ENCODE measurements at regions not wholly inside any gene's neighbourhood (a gene's known extent, or its start where the extent isn't known, plus 50 kb on each side); places are given as distances from the start of the nearest gene placed in this dataset.

- no peak overlapping the region for H3K4me3 ChIP-seq (replicated peaks in 1 of 2; ENCODE audit: low read depth in 2 of 2, low read length in 2 of 2)
- no peak for DNase-seq (ENCODE audit: low read depth in 2 of 2)
- TF ChIP-seq, protein P1, sequence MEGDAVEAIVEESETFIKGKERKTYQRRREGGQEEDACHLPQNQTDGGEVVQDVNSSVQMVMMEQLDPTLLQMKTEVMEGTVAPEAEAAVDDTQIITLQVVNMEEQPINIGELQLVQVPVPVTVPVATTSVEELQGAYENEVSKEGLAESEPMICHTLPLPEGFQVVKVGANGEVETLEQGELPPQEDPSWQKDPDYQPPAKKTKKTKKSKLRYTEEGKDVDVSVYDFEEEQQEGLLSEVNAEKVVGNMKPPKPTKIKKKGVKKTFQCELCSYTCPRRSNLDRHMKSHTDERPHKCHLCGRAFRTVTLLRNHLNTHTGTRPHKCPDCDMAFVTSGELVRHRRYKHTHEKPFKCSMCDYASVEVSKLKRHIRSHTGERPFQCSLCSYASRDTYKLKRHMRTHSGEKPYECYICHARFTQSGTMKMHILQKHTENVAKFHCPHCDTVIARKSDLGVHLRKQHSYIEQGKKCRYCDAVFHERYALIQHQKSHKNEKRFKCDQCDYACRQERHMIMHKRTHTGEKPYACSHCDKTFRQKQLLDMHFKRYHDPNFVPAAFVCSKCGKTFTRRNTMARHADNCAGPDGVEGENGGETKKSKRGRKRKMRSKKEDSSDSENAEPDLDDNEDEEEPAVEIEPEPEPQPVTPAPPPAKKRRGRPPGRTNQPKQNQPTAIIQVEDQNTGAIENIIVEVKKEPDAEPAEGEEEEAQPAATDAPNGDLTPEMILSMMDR (IDR thresholded peaks at IDR 0.05; ENCODE audit: low read depth, low read length): no peak
Observed at GRCh38 chrX:123013141-123013540, 170.9 kb upstream of the GRIA3 start.

DNA sequence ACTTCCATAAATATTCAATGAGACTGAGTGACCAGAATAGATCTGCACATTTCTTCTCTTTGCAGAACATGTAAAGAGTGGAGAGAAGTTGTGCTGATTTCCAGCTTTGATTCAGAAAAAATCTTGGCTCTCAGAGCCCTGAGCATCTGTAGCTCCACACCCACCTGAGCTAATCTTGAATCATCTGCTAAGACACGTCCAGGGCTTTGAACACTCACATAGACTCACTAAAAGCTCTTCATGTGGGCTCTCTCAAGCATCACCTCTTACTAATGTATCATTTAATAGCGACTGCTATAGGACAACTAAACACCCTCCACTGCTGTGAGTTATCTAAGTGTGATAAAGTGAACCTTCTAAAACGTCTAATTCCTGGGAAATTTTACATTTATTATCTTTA lies 147.7 kb upstream of the GRIA3 start:
- H3K4me3 ChIP-seq (replicated peaks in 1 of 2; ENCODE audit: low read depth in 2 of 2, low read length in 2 of 2): no peak overlapping the region
- DNase-seq (ENCODE audit: low read depth in 2 of 2): no peak
- TF ChIP-seq, protein P1 (IDR thresholded peaks at IDR 0.05; ENCODE audit: low read depth, low read length): no peak

GRCh38 chrX:123049071-123049625 lies 134.9 kb upstream of the GRIA3 start:
- no peak overlapping the region for H3K4me3 ChIP-seq (replicated peaks in 1 of 2; ENCODE audit: low read depth in 2 of 2, low read length in 2 of 2)
- DNase-seq (ENCODE audit: low read depth in 2 of 2): no peak
- TF ChIP-seq, protein P1 (IDR thresholded peaks at IDR 0.05; ENCODE audit: low read depth, low read length): no peak

DNA sequence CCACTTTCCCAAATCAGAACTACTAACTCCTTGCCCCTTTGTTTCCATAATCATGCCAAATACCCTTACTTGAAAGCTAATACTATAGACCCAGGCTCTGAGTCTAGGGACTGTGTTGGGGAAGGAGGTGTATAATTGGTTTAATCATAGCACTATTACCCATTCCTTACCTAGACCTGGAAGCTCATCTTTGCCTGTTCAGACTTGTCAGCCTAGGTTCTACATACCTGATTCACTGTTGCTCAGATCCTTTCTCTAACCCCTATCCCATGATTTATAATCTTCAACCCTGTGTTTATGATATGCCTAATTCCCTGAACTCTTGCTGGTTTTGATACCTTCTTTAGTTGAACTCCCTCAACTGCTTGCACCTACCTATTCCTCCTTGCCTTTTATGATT lies 123.1 kb upstream of the GRIA3 start:
- TF ChIP-seq, protein P1 (IDR thresholded peaks at IDR 0.05; ENCODE audit: low read depth, low read length): no peak
- H3K4me3 ChIP-seq (replicated peaks in 1 of 2; ENCODE audit: low read depth in 2 of 2, low read length in 2 of 2): no peak overlapping the region
- DNase-seq (ENCODE audit: low read depth in 2 of 2): no peak

DNA sequence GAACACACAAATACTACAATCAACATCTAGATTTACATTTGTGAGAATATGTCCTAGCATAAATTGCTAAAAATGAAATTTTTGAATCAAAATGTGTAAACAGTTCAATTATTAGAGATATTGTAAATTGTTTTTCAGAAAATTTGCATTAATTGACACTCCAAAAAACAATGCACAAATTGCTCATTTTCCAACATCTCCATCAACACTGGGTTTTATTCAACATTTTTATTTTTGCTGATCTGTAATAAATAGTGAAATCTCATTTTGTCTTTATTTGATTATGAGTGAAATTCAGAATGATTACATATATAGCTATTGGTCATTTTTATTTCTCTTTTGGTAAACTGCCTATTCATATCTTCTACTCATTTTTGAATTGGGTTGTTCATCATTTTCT lies 120.0 kb upstream of the GRIA3 start:
- DNase-seq (ENCODE audit: low read depth in 2 of 2): no peak
- TF ChIP-seq, protein P1 (IDR thresholded peaks at IDR 0.05; ENCODE audit: low read depth, low read length): no peak
- H3K4me3 ChIP-seq (replicated peaks in 1 of 2; ENCODE audit: low read depth in 2 of 2, low read length in 2 of 2): no peak overlapping the region

GRCh38 chrX:123072686-123073385 lies 111.2 kb upstream of the GRIA3 start:
- H3K4me3 ChIP-seq (replicated peaks in 1 of 2; ENCODE audit: low read depth in 2 of 2, low read length in 2 of 2): no peak overlapping the region
- DNase-seq (ENCODE audit: low read depth in 2 of 2): no peak
- TF ChIP-seq, protein P1 (IDR thresholded peaks at IDR 0.05; ENCODE audit: low read depth, low read length): no peak
